ENCODE measurements at regions not wholly inside any gene's neighbourhood (a gene's known extent, or its start where the extent isn't known, plus 50 kb on each side); places are given as distances from the start of the nearest gene placed in this dataset.

DNA sequence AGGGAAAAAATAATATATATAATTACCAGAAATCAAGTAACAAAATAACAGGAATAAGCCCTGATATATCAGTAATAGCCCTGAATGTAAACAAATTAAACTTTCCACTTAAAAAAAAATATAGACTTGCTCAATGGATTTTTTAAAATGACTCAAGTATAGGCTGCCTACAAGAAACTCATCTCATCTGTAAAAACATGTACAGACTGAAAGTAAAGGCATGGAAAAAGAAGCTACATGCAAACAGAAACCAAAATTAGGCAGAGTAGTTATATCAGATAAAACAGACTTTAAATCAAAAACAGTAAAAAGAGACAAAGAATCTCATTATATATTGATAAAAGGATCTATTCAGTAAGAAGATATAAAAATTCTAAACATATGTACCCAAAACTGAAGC lies 82.4 kb upstream of the STT3B start:
- TF ChIP-seq, protein P1, sequence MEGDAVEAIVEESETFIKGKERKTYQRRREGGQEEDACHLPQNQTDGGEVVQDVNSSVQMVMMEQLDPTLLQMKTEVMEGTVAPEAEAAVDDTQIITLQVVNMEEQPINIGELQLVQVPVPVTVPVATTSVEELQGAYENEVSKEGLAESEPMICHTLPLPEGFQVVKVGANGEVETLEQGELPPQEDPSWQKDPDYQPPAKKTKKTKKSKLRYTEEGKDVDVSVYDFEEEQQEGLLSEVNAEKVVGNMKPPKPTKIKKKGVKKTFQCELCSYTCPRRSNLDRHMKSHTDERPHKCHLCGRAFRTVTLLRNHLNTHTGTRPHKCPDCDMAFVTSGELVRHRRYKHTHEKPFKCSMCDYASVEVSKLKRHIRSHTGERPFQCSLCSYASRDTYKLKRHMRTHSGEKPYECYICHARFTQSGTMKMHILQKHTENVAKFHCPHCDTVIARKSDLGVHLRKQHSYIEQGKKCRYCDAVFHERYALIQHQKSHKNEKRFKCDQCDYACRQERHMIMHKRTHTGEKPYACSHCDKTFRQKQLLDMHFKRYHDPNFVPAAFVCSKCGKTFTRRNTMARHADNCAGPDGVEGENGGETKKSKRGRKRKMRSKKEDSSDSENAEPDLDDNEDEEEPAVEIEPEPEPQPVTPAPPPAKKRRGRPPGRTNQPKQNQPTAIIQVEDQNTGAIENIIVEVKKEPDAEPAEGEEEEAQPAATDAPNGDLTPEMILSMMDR (IDR thresholded peaks at IDR 0.05) = no peak
- TF ChIP-seq POLR2AphosphoS5 (IDR thresholded peaks at IDR 0.05) = no peak

Data from prostate gland (tissue), 2 donors.